Nephron (organoid): ENCODE measurements at regions not wholly inside any gene's neighbourhood (a gene's known extent, or its start where the extent isn't known, plus 50 kb on each side); places are given as distances from the start of the nearest gene placed in this dataset.
A peak's percentile ranks its signal among the peaks of the same experiment; 100 is the strongest.

ENCODE experiments used
- H3K27ac Mint-ChIP-seq, 3 experiments: 2 replicates each; pipeline ENCODE4 v1.8.0; 2020; ENCODE audit warnings: mixed read lengths in 3 of 3, mild to moderate bottlenecking in 2 of 3, moderate library complexity in 1 of 3
- H3K27me3 Mint-ChIP-seq: 2 replicates; pipeline ENCODE4 v1.8.0; 2021; ENCODE audit warnings: low read depth, mild to moderate bottlenecking, moderate library complexity, mixed read lengths
- H3K36me3 Mint-ChIP-seq: 2 replicates; pipeline ENCODE4 v1.8.0; 2020; ENCODE audit warnings: low read depth, mixed read lengths
- H3K4me1 Mint-ChIP-seq: 2 replicates; pipeline ENCODE4 v1.8.0; 2020; ENCODE audit warnings: mixed read lengths
- H3K4me3 Mint-ChIP-seq, 3 experiments: 2 replicates each; pipeline ENCODE4 v1.8.0; 2020; ENCODE audit warnings: mild to moderate bottlenecking in 3 of 3, mixed read lengths in 3 of 3, moderate library complexity in 2 of 3
- H3K9me3 Mint-ChIP-seq: 2 replicates; pipeline ENCODE4 v1.8.0; 2020; ENCODE audit warnings: mixed read lengths
- TF ChIP-seq, protein P1 (sequence below), 3 experiments: fragments of 200-600 bp; sonication (generic); IDR thresholded peaks; one replicate each; pipeline ENCODE4 v1.5.0; 2021; ENCODE audit warnings: antibody characterized with exemption in 3 of 3; ENCODE audit not compliant: unreplicated experiment in 3 of 3

DNA sequence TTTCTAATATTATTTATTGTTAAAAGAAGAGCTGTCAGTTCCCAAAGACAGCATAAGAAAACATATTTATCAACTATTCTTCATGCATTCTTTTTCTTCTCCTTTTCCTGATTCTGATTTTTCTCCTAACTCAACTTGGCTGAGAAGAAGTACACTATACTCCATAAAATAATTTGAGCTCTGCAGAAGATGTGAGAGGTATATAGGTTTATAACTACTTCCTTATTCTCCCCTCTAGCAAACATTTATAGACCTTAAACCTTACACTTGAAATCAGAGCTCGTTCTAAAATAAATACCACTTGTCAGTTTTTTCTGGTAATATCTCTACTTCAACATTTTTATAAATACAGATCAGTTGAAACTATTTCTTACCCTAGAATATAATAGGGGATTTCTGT, 724.8 kb upstream of the GRAMD2B start:
- peaks cover 48% of the 10 kb centered on the region for H3K4me1 Mint-ChIP-seq
- peak overlapping the region; percentile 32 to 49 (median 48) for H3K27ac Mint-ChIP-seq
- peaks cover 5% of the 10 kb centered on the region for H3K9me3 Mint-ChIP-seq
- H3K36me3 Mint-ChIP-seq: peaks cover 4% of the 10 kb centered on the region
- peaks cover 4% of the 10 kb centered on the region for H3K27me3 Mint-ChIP-seq
- TF ChIP-seq, protein P1, sequence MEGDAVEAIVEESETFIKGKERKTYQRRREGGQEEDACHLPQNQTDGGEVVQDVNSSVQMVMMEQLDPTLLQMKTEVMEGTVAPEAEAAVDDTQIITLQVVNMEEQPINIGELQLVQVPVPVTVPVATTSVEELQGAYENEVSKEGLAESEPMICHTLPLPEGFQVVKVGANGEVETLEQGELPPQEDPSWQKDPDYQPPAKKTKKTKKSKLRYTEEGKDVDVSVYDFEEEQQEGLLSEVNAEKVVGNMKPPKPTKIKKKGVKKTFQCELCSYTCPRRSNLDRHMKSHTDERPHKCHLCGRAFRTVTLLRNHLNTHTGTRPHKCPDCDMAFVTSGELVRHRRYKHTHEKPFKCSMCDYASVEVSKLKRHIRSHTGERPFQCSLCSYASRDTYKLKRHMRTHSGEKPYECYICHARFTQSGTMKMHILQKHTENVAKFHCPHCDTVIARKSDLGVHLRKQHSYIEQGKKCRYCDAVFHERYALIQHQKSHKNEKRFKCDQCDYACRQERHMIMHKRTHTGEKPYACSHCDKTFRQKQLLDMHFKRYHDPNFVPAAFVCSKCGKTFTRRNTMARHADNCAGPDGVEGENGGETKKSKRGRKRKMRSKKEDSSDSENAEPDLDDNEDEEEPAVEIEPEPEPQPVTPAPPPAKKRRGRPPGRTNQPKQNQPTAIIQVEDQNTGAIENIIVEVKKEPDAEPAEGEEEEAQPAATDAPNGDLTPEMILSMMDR (IDR thresholded peaks at IDR 0.05; ENCODE audit: unreplicated experiment in 3 of 3): no peak
- no peak overlapping the region for H3K4me3 Mint-ChIP-seq

DNA sequence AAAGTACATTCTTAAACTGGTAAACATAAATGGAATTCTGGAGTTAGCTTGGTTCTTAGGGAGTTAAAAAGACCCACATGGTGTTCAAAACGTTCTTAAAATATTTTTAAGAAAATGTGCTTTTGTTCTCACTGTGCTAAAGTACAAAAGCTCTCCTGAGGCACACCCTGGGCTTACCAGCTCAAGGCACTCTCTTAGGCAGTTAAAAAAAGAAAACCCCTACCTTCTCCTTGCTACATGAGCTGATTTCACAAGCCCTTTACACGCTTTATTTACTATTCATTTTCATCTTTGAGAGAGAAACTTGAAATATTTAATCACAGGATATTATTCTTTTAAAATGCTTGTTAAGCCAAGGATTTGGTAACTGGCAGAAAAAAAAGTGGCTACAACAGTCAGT, 723.3 kb upstream of the GRAMD2B start:
- peaks cover 12% of the 10 kb centered on the region for H3K36me3 Mint-ChIP-seq
- H3K9me3 Mint-ChIP-seq: peaks cover 15% of the 10 kb centered on the region
- TF ChIP-seq, protein P1 (IDR thresholded peaks at IDR 0.05; ENCODE audit: unreplicated experiment in 3 of 3): no peak
- peaks cover 48% of the 10 kb centered on the region for H3K4me1 Mint-ChIP-seq
- H3K27me3 Mint-ChIP-seq: peaks cover 4% of the 10 kb centered on the region
- peak overlapping the region; percentile 91 to 95 (median 94) for H3K27ac Mint-ChIP-seq
- H3K4me3 Mint-ChIP-seq: no peak overlapping the region

DNA sequence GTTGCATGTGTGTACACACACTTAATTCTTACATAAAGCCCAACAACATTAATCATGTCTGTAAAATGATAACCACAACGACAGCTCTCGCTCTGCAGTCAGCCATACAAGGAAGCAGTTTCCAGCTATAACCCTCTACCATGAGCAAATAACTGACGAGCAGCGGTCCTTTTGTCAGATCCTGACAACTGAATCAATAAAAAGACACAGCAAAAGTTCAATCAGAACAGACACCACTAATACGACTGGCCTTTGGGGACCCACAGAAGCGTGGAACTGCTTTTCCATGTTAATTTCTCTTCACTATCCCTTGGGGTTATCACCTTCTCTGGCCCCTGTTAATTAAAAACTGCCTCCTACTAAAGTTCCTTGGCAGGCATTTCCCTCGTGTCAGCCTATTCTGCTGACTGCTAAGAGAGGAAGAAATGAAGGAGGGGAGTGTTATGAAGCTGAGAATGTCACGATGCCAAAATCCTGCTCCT, 722.8 kb upstream of the GRAMD2B start:
- TF ChIP-seq, protein P1 (IDR thresholded peaks at IDR 0.05; ENCODE audit: unreplicated experiment in 3 of 3): no peak

DNA sequence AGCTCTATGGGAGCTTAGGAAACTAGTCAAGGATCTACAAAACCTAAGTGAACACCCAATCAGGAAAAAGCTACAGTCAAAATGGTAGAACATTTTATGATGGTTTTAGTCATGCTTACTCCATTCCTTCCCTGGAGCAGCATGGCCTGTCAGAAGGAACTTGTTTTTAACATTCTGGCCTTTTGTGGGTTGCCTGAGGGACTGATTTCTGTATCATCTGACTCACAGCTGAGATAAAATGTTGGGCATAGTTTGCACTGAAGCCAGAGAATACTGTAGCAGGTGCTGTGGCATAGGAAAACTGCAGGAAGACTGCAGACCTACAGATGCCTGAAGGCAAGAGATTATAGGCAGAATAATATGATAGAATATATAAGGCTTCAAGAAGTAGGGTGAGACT, 719.6 kb upstream of the GRAMD2B start:
- Mint-ChIP-seq H3K27ac (no peak overlapping the region), H3K36me3 (peaks cover 24% of the 10 kb centered on the region), H3K4me1 (peaks cover 21% of the 10 kb centered on the region), H3K27me3 (no peaks in the 10 kb centered on the region), H3K4me3 (no peak overlapping the region), H3K9me3 (peaks cover 29% of the 10 kb centered on the region)
- TF ChIP-seq, protein P1 (IDR thresholded peaks at IDR 0.05; ENCODE audit: unreplicated experiment in 3 of 3): no peak

More for the DNA sequence above, 722.8 kb upstream of the GRAMD2B start:
- Mint-ChIP-seq H3K36me3 (peaks cover 15% of the 10 kb centered on the region), H3K27me3 (peaks cover 4% of the 10 kb centered on the region), H3K4me1 (peaks cover 47% of the 10 kb centered on the region), H3K4me3 (peak overlapping the region; percentile 33 to 66 (median 34)), H3K27ac (peak overlapping the region; percentile 91 to 95 (median 94)), H3K9me3 (peaks cover 18% of the 10 kb centered on the region)

DNA sequence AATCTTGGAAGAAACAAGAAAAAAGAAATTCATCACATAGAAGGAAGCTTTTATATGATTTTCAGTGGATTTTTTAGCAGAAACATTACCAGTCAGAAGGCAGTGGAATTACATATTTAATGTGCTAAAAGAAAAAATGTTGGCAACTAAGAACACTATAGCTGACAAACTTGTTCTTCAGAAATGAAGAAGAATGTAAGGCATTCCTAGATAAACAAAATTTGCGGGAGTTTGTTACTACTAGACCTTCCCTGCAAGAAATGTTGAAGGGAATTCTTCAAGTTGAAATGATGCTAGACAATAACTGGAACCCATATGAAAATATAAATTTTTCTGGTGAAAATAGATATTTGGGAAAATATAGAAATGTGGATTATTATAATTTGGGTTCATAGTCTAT, 718.3 kb upstream of the GRAMD2B start:
- Mint-ChIP-seq H3K9me3 (peaks cover 31% of the 10 kb centered on the region), H3K4me3 (no peak overlapping the region), H3K27me3 (no peaks in the 10 kb centered on the region)

DNA sequence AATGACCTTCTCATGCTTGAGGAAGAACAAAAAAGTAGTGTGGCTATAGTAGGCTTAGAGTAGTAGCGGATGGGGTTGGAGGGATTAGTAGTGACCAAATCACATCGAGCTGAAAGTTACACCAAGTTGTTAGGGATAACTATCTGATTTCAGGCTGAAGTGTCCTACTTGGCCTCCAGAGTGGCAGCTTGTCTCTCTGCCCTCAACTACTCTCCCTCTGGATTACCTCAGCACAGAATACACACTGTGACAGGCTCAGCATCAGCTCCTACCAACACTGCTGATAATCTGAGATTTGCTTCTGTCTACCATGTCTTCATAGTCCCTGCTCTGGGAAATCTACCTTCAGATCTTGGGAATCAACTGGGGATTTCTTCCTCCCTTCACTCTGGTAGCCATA, 714.6 kb upstream of the GRAMD2B start:
- Mint-ChIP-seq H3K27me3 (no peaks in the 10 kb centered on the region), H3K4me1 (no peaks in the 10 kb centered on the region), H3K9me3 (peaks cover 30% of the 10 kb centered on the region), H3K4me3 (no peak overlapping the region), H3K27ac (peak overlapping the region in 1 of 3 experiments; percentile 30), H3K36me3 (peaks cover 24% of the 10 kb centered on the region)
- TF ChIP-seq, protein P1 (IDR thresholded peaks at IDR 0.05; ENCODE audit: unreplicated experiment in 3 of 3): no peak

More for the DNA sequence above, 718.3 kb upstream of the GRAMD2B start:
- Mint-ChIP-seq H3K4me1 (peaks cover 13% of the 10 kb centered on the region), H3K36me3 (peaks cover 24% of the 10 kb centered on the region), H3K27ac (no peak overlapping the region)
- TF ChIP-seq, protein P1 (IDR thresholded peaks at IDR 0.05; ENCODE audit: unreplicated experiment in 3 of 3): no peak
